ENCODE measurements at regions not wholly inside any gene's neighbourhood (a gene's known extent, or its start where the extent isn't known, plus 50 kb on each side); places are given as distances from the start of the nearest gene placed in this dataset.
"Not testable (repeated sequence)": the region's sequence is repeated elsewhere in the genome, so short reads cannot be mapped to it uniquely, and the experiment has no call there.

DNA sequence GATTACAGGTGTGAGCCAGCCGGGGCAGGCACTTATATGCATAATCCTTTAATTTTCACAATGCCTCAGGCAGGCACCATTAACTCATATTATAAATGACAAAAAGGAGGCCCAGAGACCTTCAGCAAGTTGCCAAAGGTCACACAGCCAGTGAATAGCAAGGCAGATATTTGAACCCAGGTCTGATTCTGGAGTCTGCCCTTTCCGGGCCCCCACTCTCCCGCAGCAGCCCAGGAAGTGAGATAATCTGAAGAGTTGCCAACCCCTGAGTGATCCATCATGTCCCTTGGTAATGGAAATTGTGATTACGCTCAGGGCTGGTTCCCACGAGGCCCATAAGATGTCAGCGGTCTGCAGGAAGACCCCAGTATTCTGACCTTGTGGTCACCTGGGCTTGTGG is 95.3 kb upstream of the MED13L start:
- H3K9me3 ChIP-seq, result no peaks in the 10 kb centered on the region
- no peak overlapping the region for H3K27ac ChIP-seq
- DNase-seq (no peak), ATAC-seq (no peak)
- H3K27me3 ChIP-seq, result no peaks in the 10 kb centered on the region
- no peaks in the 10 kb centered on the region for H3K36me3 ChIP-seq
- H3K4me1 ChIP-seq, result peaks cover 0 to 2% of the 10 kb centered on the region in 2 donors
- no peak overlapping the region for H3K4me3 ChIP-seq
- intact Hi-C loops (cut with DNase I), result no loop called here
- TF ChIP-seq, protein P1, sequence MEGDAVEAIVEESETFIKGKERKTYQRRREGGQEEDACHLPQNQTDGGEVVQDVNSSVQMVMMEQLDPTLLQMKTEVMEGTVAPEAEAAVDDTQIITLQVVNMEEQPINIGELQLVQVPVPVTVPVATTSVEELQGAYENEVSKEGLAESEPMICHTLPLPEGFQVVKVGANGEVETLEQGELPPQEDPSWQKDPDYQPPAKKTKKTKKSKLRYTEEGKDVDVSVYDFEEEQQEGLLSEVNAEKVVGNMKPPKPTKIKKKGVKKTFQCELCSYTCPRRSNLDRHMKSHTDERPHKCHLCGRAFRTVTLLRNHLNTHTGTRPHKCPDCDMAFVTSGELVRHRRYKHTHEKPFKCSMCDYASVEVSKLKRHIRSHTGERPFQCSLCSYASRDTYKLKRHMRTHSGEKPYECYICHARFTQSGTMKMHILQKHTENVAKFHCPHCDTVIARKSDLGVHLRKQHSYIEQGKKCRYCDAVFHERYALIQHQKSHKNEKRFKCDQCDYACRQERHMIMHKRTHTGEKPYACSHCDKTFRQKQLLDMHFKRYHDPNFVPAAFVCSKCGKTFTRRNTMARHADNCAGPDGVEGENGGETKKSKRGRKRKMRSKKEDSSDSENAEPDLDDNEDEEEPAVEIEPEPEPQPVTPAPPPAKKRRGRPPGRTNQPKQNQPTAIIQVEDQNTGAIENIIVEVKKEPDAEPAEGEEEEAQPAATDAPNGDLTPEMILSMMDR (IDR thresholded peaks at IDR 0.05), result no peak

DNA sequence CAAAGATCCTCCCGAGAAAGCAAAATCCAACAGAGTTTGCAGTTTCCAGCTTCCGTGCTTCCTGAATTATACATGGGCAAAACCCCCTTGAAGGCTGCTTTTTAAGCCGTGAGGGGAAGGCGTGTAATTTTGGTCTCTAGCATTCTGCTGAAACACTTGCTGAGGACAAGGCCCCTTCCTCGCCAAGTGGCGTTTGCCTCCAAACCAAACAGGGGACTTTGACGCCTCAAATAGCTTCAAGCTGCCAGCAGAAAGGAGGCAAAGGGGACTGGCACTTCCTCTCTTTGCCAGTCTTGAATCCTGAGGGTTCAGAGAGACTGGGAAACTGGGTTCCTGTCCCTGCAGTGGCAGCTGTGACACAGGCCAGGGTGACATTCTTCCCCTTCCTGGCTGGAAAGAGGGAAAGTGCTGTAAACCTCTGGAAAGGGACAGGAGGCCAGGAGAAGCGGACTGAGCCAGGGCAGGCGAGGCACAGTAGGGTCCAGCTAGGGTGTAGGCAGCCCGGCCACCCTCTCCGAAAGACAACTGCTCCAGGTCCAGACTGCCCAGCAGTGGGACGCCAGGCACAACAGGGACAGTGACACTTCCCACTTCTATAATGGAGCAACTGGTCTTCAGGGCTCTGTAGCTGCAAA is 96.2 kb upstream of the MED13L start:
- H3K4me1 ChIP-seq, result peaks cover 0 to 2% of the 10 kb centered on the region in 2 donors
- H3K27me3 ChIP-seq, result no peaks in the 10 kb centered on the region
- no peak overlapping the region for H3K27ac ChIP-seq
- DNase-seq (no peak), ATAC-seq (no peak)
- TF ChIP-seq, protein P1 (IDR thresholded peaks at IDR 0.05), result no peak
- no peak overlapping the region for H3K4me3 ChIP-seq
- H3K36me3 ChIP-seq, result no peaks in the 10 kb centered on the region
- no peaks in the 10 kb centered on the region for H3K9me3 ChIP-seq
- intact Hi-C loops (cut with DNase I), result no loop called here

DNA sequence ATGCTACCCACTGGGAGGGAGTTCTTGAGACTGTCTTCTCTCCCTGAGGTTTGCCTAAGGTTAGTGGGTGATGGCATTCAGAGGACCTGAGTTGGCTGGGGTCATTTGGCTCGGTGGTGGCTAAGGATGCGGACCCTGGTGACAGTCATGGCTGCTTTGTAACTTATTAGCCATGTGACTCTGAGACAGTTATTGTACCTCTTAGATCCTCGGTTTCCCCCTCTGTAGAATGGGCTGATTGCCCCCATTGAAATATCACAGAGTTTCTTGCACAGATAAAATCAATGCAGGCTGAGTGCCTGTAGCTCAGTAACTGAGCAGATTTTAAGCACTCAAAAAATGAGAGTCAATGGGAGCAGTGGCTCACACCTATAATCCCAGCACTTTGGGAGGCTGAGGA is 96.7 kb upstream of the MED13L start:
- Histone ChIP-seq H3K36me3 (no peaks in the 10 kb centered on the region), H3K9me3 (no peaks in the 10 kb centered on the region), H3K4me3 (no peak overlapping the region), H3K27me3 (no peaks in the 10 kb centered on the region), H3K27ac (no peak overlapping the region), H3K4me1 (peaks cover 0 to 2% of the 10 kb centered on the region in 2 donors)
- intact Hi-C loops (cut with DNase I), result no loop called here
- no peak for ATAC-seq
- TF ChIP-seq, protein P1 (IDR thresholded peaks at IDR 0.05), result no peak
- DNase-seq, result no peak

DNA sequence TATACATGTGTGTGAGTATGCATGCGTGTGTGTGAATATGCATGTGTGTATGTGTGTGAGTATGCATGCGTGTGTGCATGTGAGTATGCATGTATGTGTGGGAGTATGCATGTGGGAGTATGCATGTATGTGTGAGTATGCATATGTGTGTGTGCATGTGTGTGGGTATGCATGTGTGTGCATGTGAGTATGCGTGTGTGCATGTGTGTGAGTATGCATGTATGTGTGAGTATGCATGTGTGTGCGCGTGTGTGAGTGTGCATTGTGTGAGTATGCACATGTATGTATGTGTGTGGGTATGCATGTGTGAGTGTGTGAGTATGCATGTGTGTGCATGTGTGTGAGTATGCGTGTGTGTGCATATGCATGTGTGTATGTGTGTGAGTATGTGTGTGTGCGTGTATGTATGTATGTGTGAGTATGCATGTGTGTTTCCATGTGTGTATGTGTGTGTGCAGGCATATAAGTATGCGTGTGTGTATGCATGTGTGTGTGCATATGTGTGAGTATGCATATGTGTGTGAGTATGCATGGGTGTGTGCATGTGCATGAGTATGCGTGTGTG is 97.9 kb upstream of the MED13L start:
- TF ChIP-seq, protein P1 (IDR thresholded peaks at IDR 0.05), result no peak
- Histone ChIP-seq H3K4me3 (no peak overlapping the region), H3K36me3 (no peaks in the 10 kb centered on the region), H3K27me3 (no peaks in the 10 kb centered on the region), H3K9me3 (no peaks in the 10 kb centered on the region), H3K27ac (no peak overlapping the region), H3K4me1 (peaks cover 0 to 2% of the 10 kb centered on the region in 2 donors)
- intact Hi-C loops (cut with DNase I), result no loop called here
- ATAC-seq (no peak), DNase-seq (no peak)

DNA sequence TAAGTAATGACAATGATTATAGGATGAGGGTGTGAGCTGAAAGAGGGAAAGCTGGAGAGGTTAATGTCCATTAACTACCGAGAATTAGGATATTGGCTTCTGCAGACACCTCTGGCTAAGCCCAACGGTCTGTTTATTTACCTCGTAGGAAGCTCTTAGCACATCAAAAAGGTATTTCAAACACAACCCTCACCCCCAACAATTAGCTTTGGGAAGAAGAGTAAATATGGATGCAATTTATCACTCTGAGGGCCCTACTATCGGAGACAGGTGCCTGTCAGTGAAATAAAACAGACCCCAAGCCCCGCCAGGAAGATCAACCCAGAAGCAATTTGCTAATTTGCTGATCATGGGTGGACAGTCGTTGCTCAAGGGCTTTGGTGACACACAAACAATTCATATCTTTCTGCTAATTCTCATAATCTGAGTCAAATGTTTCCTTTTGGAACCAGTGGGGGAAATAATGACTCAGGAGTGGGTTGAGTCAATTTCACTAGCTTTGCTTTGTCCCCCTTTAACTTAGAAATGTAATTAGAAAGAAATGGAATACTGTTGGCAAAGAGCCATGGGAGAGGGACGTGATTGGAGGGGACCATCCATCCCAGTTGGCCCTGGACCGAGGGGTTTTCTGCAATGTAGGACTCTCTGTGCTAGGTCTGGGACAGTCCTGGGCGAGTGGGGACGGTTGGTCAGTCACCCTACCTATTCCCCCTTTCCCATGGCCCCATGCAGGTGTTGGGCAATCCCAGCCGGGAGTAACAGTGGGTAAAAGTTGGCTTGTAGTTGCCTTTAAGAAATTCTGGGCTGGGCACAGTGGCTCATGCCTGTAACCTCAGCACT is 99.1 kb upstream of the MED13L start:
- Histone ChIP-seq H3K4me1 (peaks cover 2 to 4% of the 10 kb centered on the region in 2 donors), H3K9me3 (no peaks in the 10 kb centered on the region), H3K27me3 (no peaks in the 10 kb centered on the region), H3K36me3 (no peaks in the 10 kb centered on the region), H3K4me3 (no peak overlapping the region), H3K27ac (no peak overlapping the region)
- DNase-seq (no peak), ATAC-seq (no peak)
- TF ChIP-seq, protein P1 (IDR thresholded peaks at IDR 0.05), result no peak
- intact Hi-C loops (cut with DNase I), result no loop called here

DNA sequence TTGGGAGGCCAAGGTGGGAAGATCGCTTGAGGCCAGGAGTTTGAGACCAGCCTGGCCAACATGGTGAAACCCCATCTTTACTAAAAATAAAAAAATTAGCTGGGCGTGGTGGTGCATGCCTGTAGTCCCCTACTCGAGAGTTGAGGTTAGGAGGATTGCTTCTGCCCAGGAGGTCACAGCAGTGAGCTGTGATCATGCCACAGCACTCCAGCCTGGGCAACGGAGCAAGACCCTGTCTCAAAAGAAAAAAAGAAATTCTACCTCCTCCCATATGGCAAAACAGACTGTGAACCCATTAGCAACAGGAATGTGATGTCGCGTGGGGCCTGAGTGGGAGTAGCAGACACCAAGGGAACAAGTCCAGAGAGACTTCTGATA is 99.7 kb upstream of the MED13L start:
- H3K4me1 ChIP-seq; H3K4me3 ChIP-seq; intact Hi-C loops (cut with DNase I); ATAC-seq; H3K27ac ChIP-seq; DNase-seq; H3K36me3 ChIP-seq; H3K27me3 ChIP-seq; H3K9me3 ChIP-seq: not testable (repeated sequence)
